Neutrophil (primary cell): ENCODE measurements at regions not wholly inside any gene's neighbourhood (a gene's known extent, or its start where the extent isn't known, plus 50 kb on each side); places are given as distances from the start of the nearest gene placed in this dataset.

ENCODE experiments used
- H3K27ac ChIP-seq: fragments of 200-600 bp; sonication (generic); 2 replicates; pipeline ENCODE4 v1.5.1; 2016; ENCODE audit warnings: mild to moderate bottlenecking, moderate library complexity
- H3K27me3 ChIP-seq: fragments of 200-600 bp; sonication (generic); 2 replicates; pipeline ENCODE4 v1.6.0; 2016; ENCODE audit warnings: mild to moderate bottlenecking
- H3K36me3 ChIP-seq: fragments of 200-600 bp; sonication (generic); 2 replicates; pipeline ENCODE4 v1.5.1; 2017
- H3K4me1 ChIP-seq, 2 experiments: fragments of 200-600 bp in 1 of 2; sonication (generic) in 1 of 2; 1 replicate in 1 of 2; 2 replicates in 1 of 2; pipeline versions ENCODE4 v1.5.1 to v1.6.1; 2013 to 2016; ENCODE audit warnings: low read depth in 1 of 2, low read length in 1 of 2, mild to moderate bottlenecking in 1 of 2, moderate library complexity in 1 of 2; ENCODE audit not compliant: control insufficient read depth in 1 of 2, insufficient read depth in 1 of 2
- H3K4me3 ChIP-seq, 2 experiments: fragments of 200-600 bp in 1 of 2; sonication (generic) in 1 of 2; 1 replicate in 1 of 2; 2 replicates in 1 of 2; pipeline ENCODE4 v1.5.1; 2013 to 2016; ENCODE audit warnings: low read depth in 1 of 2, low read length in 1 of 2, mild to moderate bottlenecking in 1 of 2, moderate library complexity in 1 of 2
- H3K9me3 ChIP-seq: fragments of 200-600 bp; sonication (generic); 2 replicates; pipeline ENCODE4 v1.5.1; 2016
- CTCF ChIP-seq: fragments of 200-600 bp; sonication (generic); IDR thresholded peaks from 2 replicates; pipeline ENCODE4 v1.5.1; 2016; ENCODE audit warnings: antibody characterized with exemption

- TF ChIP-seq CTCF, result no peak
- no peaks in the 10 kb centered on the region for H3K4me1 ChIP-seq
- no peaks in the 10 kb centered on the region for H3K9me3 ChIP-seq
- no peaks in the 10 kb centered on the region for H3K36me3 ChIP-seq
- no peaks in the 10 kb centered on the region for H3K27me3 ChIP-seq
- H3K27ac ChIP-seq, result no peak overlapping the region
- no peak overlapping the region for H3K4me3 ChIP-seq
Observed at GRCh38 chr2:160910681-160911080, 249.5 kb upstream of the TANK start.

GRCh38 chr2:160911258-160911657 lies 249.0 kb upstream of the TANK start:
- Histone ChIP-seq H3K27ac (no peak overlapping the region), H3K27me3 (no peaks in the 10 kb centered on the region), H3K9me3 (no peaks in the 10 kb centered on the region), H3K36me3 (no peaks in the 10 kb centered on the region), H3K4me3 (no peak overlapping the region), H3K4me1 (no peaks in the 10 kb centered on the region)
- no peak for TF ChIP-seq CTCF

- no peaks in the 10 kb centered on the region for H3K27me3 ChIP-seq
- no peaks in the 10 kb centered on the region for H3K9me3 ChIP-seq
- H3K27ac ChIP-seq, result no peak overlapping the region
- H3K4me3 ChIP-seq, result no peak overlapping the region
- TF ChIP-seq CTCF, result no peak
- H3K36me3 ChIP-seq, result no peaks in the 10 kb centered on the region
- no peaks in the 10 kb centered on the region for H3K4me1 ChIP-seq
Observed at GRCh38 chr2:160912276-160912675, 248.0 kb upstream of the TANK start.

GRCh38 chr2:160913323-160913722 lies 246.9 kb upstream of the TANK start:
- H3K27ac ChIP-seq, result no peak overlapping the region
- H3K27me3 ChIP-seq, result no peaks in the 10 kb centered on the region
- no peaks in the 10 kb centered on the region for H3K36me3 ChIP-seq
- H3K9me3 ChIP-seq, result no peaks in the 10 kb centered on the region
- H3K4me1 ChIP-seq, result no peaks in the 10 kb centered on the region
- no peak overlapping the region for H3K4me3 ChIP-seq
- no peak for TF ChIP-seq CTCF

- no peak overlapping the region for H3K27ac ChIP-seq
- no peaks in the 10 kb centered on the region for H3K27me3 ChIP-seq
- TF ChIP-seq CTCF, result no peak
- no peaks in the 10 kb centered on the region for H3K4me1 ChIP-seq
- H3K4me3 ChIP-seq, result no peak overlapping the region
- H3K9me3 ChIP-seq, result no peaks in the 10 kb centered on the region
- no peaks in the 10 kb centered on the region for H3K36me3 ChIP-seq
Observed at GRCh38 chr2:160914217-160914616, 246.0 kb upstream of the TANK start.

GRCh38 chr2:160916300-160916699 lies 243.9 kb upstream of the TANK start:
- Histone ChIP-seq H3K27ac (no peak overlapping the region), H3K9me3 (no peaks in the 10 kb centered on the region), H3K4me1 (no peaks in the 10 kb centered on the region), H3K4me3 (no peak overlapping the region), H3K36me3 (no peaks in the 10 kb centered on the region), H3K27me3 (no peaks in the 10 kb centered on the region)
- no peak for TF ChIP-seq CTCF
